HCT116 (cell line): ENCODE measurements at regions not wholly inside any gene's neighbourhood (a gene's known extent, or its start where the extent isn't known, plus 50 kb on each side); places are given as distances from the start of the nearest gene placed in this dataset.

Experiments
- EZH2 ChIP-seq: fragments of 200-600 bp; sonication (generic); IDR thresholded peaks from 2 replicates; pipeline ENCODE4 v1.6.1; 2017; ENCODE audit warnings: antibody characterized with exemption, mixed run types
- EZH2phosphoT487 ChIP-seq: fragments of 200-600 bp; IDR thresholded peaks from 2 replicates; pipeline ENCODE4 v1.6.1; 2018; ENCODE audit warnings: antibody characterized with exemption, borderline replicate concordance
- JUND ChIP-seq: IDR thresholded peaks from 2 replicates; pipeline ENCODE4 v1.6.1; 2012
- POLR2A ChIP-seq: IDR thresholded peaks from 2 replicates; pipeline ENCODE4 v1.7.0; 2011; ENCODE audit warnings: borderline replicate concordance; ENCODE audit not compliant: insufficient read depth, insufficient read length; ENCODE audit errors: extremely low read depth
- POLR2AphosphoS5 ChIP-seq: IDR thresholded peaks from 2 replicates; pipeline ENCODE4 v1.6.1; 2011; ENCODE audit warnings: mild to moderate bottlenecking, low read depth, low read length, moderate library complexity
- SIN3A ChIP-seq: IDR thresholded peaks from 2 replicates; pipeline ENCODE4 v1.6.1; 2012; ENCODE audit warnings: low read depth
- ZNF274 ChIP-seq: fragments of 200-500 bp; sonication (Bioruptor generic); IDR thresholded peaks from 2 replicates; pipeline ENCODE4 v1.6.1; 2014; ENCODE audit warnings: mild to moderate bottlenecking, low read depth, low read length, inconsistent platforms
- TF ChIP-seq, protein P1 (sequence below), 3 experiments: fragments of 200-600 bp in 1 of 3; sonication (generic) in 1 of 3; IDR thresholded peaks in 2 of 3; conservative IDR thresholded peaks in 1 of 3; 2 replicates each; pipeline ENCODE4 v1.5.1; 2012 to 2017; ENCODE audit warnings: low read depth in 2 of 3, low read length in 2 of 3, antibody characterized with exemption in 1 of 3, borderline replicate concordance in 1 of 3, control low read depth in 1 of 3, mild to moderate bottlenecking in 1 of 3, mixed read lengths in 1 of 3, mixed run types in 1 of 3, moderate library complexity in 1 of 3; ENCODE audit not compliant: insufficient read depth in 1 of 3
- TF ChIP-seq, protein P2 (sequence below): IDR thresholded peaks from 2 replicates; pipeline ENCODE4 v1.6.1; 2012

DNA sequence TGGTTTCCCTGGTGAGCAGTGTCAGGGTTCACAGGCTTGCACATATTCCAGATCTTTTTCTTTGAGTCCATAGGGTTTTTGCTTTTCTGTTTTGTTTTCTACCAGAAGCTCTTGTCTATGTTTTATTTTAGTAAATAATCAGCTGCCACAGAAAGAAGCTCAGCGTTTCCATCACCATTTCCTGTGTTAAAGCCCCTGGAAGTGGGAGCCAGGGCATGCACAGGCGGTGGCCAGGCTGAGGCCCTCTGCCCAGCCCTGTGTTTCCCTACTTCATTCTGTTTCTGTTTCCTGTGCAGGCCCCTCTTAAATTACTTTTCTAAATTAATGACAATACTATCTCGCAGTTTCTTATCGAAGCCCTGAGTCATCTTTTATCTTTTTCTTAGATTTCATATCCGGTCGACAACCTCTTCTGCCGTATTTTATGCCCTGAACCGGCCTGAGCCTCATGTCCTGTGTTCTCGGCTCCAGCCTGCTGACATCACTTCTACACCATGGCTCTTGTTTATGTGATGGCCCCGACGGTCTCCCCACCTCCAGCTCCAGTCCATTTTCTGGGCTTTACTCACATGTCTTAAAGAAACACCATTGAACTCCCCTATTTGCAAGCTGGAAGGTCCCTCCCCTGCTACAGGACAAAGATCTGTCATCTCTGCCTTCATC is 442.2 kb downstream of the TCERG1L start:
- TF ChIP-seq, protein P1, sequence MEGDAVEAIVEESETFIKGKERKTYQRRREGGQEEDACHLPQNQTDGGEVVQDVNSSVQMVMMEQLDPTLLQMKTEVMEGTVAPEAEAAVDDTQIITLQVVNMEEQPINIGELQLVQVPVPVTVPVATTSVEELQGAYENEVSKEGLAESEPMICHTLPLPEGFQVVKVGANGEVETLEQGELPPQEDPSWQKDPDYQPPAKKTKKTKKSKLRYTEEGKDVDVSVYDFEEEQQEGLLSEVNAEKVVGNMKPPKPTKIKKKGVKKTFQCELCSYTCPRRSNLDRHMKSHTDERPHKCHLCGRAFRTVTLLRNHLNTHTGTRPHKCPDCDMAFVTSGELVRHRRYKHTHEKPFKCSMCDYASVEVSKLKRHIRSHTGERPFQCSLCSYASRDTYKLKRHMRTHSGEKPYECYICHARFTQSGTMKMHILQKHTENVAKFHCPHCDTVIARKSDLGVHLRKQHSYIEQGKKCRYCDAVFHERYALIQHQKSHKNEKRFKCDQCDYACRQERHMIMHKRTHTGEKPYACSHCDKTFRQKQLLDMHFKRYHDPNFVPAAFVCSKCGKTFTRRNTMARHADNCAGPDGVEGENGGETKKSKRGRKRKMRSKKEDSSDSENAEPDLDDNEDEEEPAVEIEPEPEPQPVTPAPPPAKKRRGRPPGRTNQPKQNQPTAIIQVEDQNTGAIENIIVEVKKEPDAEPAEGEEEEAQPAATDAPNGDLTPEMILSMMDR (IDR thresholded peaks at IDR 0.05 in 2 of 3, conservative IDR thresholded peaks at IDR 0.05 in 1 of 3; ENCODE audit: borderline replicate concordance in 1 of 3, insufficient read depth in 1 of 3, low read depth in 2 of 3, low read length in 2 of 3): no peak
- TF ChIP-seq ZNF274 (no peak), EZH2 (no peak), POLR2A (no peak), JUND (no peak), EZH2phosphoT487 (no peak), SIN3A (no peak), POLR2AphosphoS5 (no peak)
- TF ChIP-seq, protein P2, sequence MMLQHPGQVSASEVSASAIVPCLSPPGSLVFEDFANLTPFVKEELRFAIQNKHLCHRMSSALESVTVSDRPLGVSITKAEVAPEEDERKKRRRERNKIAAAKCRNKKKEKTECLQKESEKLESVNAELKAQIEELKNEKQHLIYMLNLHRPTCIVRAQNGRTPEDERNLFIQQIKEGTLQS: no peak
